T-helper 2 cell treated with Interferon-gamma antibody and Interleukin-4, amounts not matched to agents 5 μg/mL and 100 μg/mL, for 36 hours (primary cell): ENCODE measurements at regions not wholly inside any gene's neighbourhood (a gene's known extent, or its start where the extent isn't known, plus 50 kb on each side); places are given as distances from the start of the nearest gene placed in this dataset.

Experiments
- DNase-seq: peaks from one replicate; pipeline ENCODE4 v3.0.0; 2021; ENCODE audit warnings: low spot score
- H3K27ac Mint-ChIP-seq: one replicate; pipeline ENCODE4 v1.8.0; 2021; ENCODE audit warnings: mild to moderate bottlenecking, mixed read lengths
- H3K27me3 Mint-ChIP-seq: one replicate; pipeline ENCODE4 v1.8.0; 2021; ENCODE audit warnings: low read depth, mixed read lengths
- H3K36me3 Mint-ChIP-seq: one replicate; pipeline ENCODE4 v1.8.0; 2021; ENCODE audit warnings: low read depth, mixed read lengths
- H3K4me1 Mint-ChIP-seq: one replicate; pipeline ENCODE4 v1.8.0; 2021; ENCODE audit warnings: low read depth, mixed read lengths
- H3K4me3 Mint-ChIP-seq: one replicate; pipeline ENCODE4 v1.8.0; 2022; ENCODE audit warnings: mild to moderate bottlenecking, moderate library complexity, mixed read lengths
- H3K9me3 Mint-ChIP-seq: one replicate; pipeline ENCODE4 v1.8.0; 2021; ENCODE audit warnings: mixed read lengths

DNA sequence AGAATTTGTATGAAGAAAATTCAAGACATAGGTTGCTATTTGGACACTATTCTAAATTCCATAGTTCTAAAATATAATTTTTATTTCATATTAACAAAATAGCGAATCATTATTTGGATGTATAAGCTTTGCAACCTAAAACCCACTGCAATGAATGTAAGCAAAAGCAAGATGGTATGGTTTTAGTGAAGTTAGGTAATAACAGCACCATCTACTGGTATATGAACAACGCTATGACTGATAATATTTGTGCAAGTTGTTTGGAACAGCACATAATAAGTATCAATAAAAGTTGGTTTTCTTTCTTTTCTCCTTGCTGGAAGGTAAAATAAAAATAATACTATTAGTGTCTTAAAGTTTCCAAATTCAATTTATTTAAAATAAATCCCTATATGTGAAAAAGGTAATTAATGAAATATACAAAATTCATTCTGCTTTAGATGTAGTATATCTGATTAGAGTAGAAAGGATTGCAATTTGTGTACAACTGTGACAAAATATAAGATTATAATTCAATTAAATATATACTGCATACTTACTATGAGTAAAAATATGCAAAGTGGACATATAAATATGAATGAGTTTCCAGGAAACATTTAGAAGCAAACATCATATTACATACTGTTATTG, 79.0 kb upstream of the LSM8 start:
- Mint-ChIP-seq H3K27ac (no peak overlapping the region), H3K4me1 (no peaks in the 10 kb centered on the region), H3K9me3 (no peaks in the 10 kb centered on the region), H3K36me3 (no peaks in the 10 kb centered on the region), H3K27me3 (no peaks in the 10 kb centered on the region), H3K4me3 (no peak overlapping the region)
- no peak for DNase-seq

DNA sequence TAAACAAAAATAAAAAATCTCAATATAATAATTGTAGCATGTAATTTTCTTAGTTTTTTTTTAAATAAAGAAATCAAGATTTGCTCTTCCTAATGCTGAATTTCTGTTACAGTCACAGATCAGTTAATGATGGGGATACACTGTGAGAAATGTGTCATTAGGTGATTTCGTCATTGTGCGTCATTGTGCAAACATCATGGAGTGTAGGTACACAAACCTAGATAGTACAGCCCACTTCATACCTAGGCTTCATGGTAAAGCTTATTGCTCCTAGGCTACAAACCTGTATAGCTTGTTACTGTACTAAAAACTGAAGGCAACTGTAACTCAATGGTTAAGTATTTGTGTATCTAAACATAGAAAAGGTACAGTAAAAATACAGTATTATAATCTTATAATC, 74.4 kb upstream of the LSM8 start:
- H3K9me3 Mint-ChIP-seq, result peaks cover 4% of the 10 kb centered on the region
- H3K36me3 Mint-ChIP-seq, result no peaks in the 10 kb centered on the region
- no peak overlapping the region for H3K27ac Mint-ChIP-seq
- H3K27me3 Mint-ChIP-seq, result no peaks in the 10 kb centered on the region
- H3K4me1 Mint-ChIP-seq, result no peaks in the 10 kb centered on the region
- no peak for DNase-seq
- no peak overlapping the region for H3K4me3 Mint-ChIP-seq

DNA sequence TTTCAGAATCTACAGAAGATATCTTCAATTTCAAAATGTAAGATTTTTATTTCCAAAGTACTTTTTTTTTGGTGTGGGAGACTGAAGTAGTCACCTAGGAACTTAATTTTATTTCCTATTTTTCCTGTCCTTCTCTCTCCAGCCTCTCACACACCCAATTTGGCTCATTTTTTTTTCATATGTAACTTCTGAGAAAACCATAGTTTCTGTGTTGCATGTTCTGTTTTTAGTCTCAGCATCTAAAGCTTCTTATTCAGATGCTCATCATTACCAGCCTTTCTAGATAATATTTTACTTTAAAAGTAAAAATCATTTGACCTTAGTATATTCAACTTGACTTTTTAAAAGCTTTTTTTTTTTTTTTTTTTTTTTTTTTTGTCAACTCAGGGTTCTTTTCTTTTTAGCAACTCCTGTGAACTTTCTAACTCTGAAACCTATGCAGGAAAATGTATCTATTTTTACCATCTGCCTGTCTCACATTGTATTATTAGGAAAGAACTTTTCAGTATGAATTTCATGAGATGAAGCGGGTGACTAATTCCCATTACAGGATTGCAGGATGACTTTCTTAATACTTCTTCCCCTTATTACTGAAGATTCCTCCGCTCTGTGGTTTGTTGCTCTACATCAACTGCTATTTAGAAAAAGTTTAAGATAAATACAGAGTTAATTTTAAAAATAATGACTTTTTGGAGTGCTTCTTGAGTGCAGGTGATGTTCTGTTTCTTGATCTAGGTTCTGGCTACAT, 73.6 kb upstream of the LSM8 start:
- Mint-ChIP-seq H3K27me3 (no peaks in the 10 kb centered on the region), H3K4me3 (no peak overlapping the region), H3K9me3 (peaks cover 7% of the 10 kb centered on the region), H3K27ac (no peak overlapping the region), H3K4me1 (no peaks in the 10 kb centered on the region), H3K36me3 (no peaks in the 10 kb centered on the region)
- no peak for DNase-seq

DNA sequence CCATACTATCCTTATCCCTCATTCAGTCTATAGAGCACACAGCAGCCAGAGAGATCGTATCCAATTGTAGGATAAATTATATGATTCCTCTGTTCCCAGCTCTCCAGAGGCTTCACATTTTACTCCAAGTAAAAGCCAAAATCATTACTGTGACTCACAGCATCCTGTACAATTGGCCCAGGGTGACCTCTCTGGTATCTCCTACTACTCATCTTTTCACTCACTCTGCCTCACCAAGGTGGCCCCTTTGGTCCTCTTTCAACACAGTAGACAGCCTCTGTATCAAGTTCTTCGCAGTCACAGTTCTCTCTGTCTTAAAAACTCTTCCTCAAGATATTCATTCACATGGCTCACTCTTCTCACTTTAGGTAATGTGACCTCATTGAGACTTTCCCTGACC, 72.6 kb upstream of the LSM8 start:
- no peak overlapping the region for H3K4me3 Mint-ChIP-seq
- H3K4me1 Mint-ChIP-seq, result no peaks in the 10 kb centered on the region
- H3K27ac Mint-ChIP-seq, result no peak overlapping the region
- no peak for DNase-seq
- H3K36me3 Mint-ChIP-seq, result no peaks in the 10 kb centered on the region
- peaks cover 7% of the 10 kb centered on the region for H3K9me3 Mint-ChIP-seq
- no peaks in the 10 kb centered on the region for H3K27me3 Mint-ChIP-seq

DNA sequence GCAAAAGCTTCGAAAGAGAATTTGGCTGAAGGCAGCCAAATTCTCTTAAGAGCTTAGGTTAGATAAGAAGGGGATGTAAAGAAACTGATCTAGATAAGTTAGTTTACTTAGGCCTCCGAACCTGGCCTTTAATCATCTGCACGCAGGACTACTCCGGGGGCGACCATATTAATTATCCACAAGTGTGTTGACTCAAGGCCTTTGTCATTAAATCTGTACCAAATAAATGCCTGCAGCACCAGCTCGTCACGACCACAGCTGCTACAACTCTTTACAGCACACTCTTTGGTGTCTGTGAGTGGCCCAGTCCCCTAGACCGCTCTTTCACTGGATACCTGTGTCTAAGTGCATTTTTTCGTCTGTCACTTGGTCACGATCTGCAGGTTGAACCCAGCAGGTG, 69.8 kb upstream of the LSM8 start:
- Mint-ChIP-seq H3K27ac (no peak overlapping the region), H3K4me1 (no peaks in the 10 kb centered on the region), H3K9me3 (peaks cover 17% of the 10 kb centered on the region), H3K27me3 (no peaks in the 10 kb centered on the region), H3K36me3 (no peaks in the 10 kb centered on the region), H3K4me3 (no peak overlapping the region)
- DNase-seq, result no peak

DNA sequence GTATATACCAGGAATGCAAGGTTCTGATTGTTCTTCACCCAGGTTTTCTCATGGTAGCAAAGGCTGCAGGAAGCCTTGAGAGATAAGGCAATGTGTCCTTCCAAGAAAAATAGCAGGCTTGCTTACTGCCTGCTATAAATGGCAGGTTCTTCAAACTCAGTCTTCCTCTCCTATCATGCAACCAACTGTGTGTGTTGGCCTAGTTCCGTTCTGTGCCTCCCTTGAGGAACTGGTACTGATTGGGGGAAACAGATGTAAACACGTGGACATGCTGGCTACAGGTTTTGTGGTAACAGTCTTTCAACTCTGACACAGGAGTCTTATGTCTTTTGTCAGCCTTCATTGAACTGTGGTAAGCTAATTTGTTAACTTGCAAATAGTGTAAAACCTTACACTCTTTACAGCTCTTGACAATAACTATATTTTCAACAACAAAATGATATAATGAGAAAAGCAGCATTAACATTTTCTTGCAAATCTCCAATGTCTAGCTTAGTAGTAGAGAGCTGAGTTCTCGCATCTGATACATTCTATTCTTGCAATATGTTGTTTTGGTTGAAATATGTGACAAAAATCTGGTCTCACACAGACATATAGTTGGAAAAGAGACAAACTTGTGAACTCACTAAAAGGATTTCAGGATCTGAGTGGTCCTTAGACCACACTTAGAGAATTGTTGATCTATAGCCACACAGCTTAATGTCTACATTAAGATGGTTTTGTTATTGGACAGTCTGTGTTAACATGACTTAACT, 54.7 kb upstream of the LSM8 start:
- DNase-seq, result no peak
- Mint-ChIP-seq H3K36me3 (no peaks in the 10 kb centered on the region), H3K27ac (no peak overlapping the region), H3K4me1 (no peaks in the 10 kb centered on the region), H3K4me3 (no peak overlapping the region), H3K27me3 (no peaks in the 10 kb centered on the region), H3K9me3 (peaks cover 4% of the 10 kb centered on the region)

DNA sequence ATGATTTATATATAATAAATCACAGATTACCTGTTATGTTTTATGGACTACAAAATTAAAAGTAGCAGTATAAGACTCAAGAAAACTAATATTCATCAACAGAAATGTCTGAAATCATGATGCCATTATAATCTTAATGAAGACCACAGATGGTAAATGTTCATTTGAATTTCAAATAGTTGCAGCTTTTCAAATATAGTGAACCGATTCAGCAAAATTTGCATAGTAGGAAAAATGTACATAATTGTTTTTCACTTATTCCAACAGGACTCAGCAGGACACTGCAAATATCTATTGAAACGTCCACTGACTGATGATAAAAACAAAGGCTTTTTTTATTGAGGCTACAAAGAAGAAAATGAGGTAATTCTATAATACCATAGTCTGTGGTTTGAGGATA, 51.2 kb upstream of the LSM8 start:
- H3K36me3 Mint-ChIP-seq, result no peaks in the 10 kb centered on the region

More for the DNA sequence above, 51.2 kb upstream of the LSM8 start:
- Mint-ChIP-seq H3K27me3 (no peaks in the 10 kb centered on the region), H3K4me1 (no peaks in the 10 kb centered on the region), H3K4me3 (no peak overlapping the region), H3K9me3 (no peaks in the 10 kb centered on the region), H3K27ac (no peak overlapping the region)
- no peak for DNase-seq
